ENCODE measurements at regions not wholly inside any gene's neighbourhood (a gene's known extent, or its start where the extent isn't known, plus 50 kb on each side); places are given as distances from the start of the nearest gene placed in this dataset.

DNA sequence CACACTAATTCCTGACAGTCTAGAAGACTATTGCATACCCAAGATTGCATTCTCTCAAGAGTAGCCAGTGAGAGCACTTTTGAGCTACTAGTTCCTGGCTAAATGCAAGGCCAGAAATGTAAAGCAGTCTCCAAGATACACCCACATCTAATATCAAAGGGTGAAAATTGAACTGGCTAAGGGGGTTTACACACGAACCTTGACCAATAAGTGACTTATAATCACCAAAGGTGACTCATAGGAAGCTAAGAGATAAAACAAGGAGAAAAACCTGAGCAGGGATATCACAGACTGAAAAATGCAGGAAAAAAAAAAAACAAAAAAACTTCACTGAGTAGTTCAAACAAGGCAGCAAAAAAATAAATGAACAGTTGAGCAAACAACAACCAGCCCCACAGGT is 172.2 kb upstream of the RRP15 start:
- H3K4me1 ChIP-seq (ENCODE audit: control insufficient read depth, insufficient read depth, low read length): no peaks in the 10 kb centered on the region

GRCh38 chr1:218123968-218124367 is 161.1 kb upstream of the RRP15 start:
- Histone ChIP-seq H3K9ac (ENCODE audit: low read length in 2 of 2) (no peak overlapping the region), H3K4me1 (ENCODE audit: control insufficient read depth, insufficient read depth, low read length) (no peaks in the 10 kb centered on the region), H3K4me3 (ENCODE audit: low read length in 2 of 2) (no peak overlapping the region), H3K27me3 (ENCODE audit: control insufficient read depth in 1 of 2, insufficient read depth in 2 of 2, low read length in 2 of 2) (no peaks in the 10 kb centered on the region), H3K27ac (ENCODE audit: low read length) (no peak overlapping the region), H3K36me3 (ENCODE audit: control insufficient read depth in 2 of 2, insufficient read depth in 2 of 2, low read length in 2 of 2) (no peaks in the 10 kb centered on the region), H3K9me3 (ENCODE audit: control insufficient read depth in 2 of 2, low read length in 2 of 2) (no peaks in the 10 kb centered on the region)

More for the DNA sequence above, 172.2 kb upstream of the RRP15 start:
- Histone ChIP-seq H3K27me3 (ENCODE audit: control insufficient read depth in 1 of 2, insufficient read depth in 2 of 2, low read length in 2 of 2) (no peaks in the 10 kb centered on the region), H3K27ac (ENCODE audit: low read length) (no peak overlapping the region), H3K9me3 (ENCODE audit: control insufficient read depth in 2 of 2, low read length in 2 of 2) (no peaks in the 10 kb centered on the region), H3K36me3 (ENCODE audit: control insufficient read depth in 2 of 2, insufficient read depth in 2 of 2, low read length in 2 of 2) (no peaks in the 10 kb centered on the region), H3K4me3 (ENCODE audit: low read length in 2 of 2) (no peak overlapping the region), H3K9ac (ENCODE audit: low read length in 2 of 2) (no peak overlapping the region)

- no peaks in the 10 kb centered on the region for H3K36me3 ChIP-seq (ENCODE audit: control insufficient read depth in 2 of 2, insufficient read depth in 2 of 2, low read length in 2 of 2)
- H3K9ac ChIP-seq (ENCODE audit: low read length in 2 of 2): no peak overlapping the region
- H3K9me3 ChIP-seq (ENCODE audit: control insufficient read depth in 2 of 2, low read length in 2 of 2): no peaks in the 10 kb centered on the region
- H3K4me1 ChIP-seq (ENCODE audit: control insufficient read depth, insufficient read depth, low read length): no peaks in the 10 kb centered on the region
- no peaks in the 10 kb centered on the region for H3K27me3 ChIP-seq (ENCODE audit: control insufficient read depth in 1 of 2, insufficient read depth in 2 of 2, low read length in 2 of 2)
- H3K4me3 ChIP-seq (ENCODE audit: low read length in 2 of 2): no peak overlapping the region
- H3K27ac ChIP-seq (ENCODE audit: low read length): no peak overlapping the region
Observed at GRCh38 chr1:218135371-218135770, 149.7 kb upstream of the RRP15 start.

DNA sequence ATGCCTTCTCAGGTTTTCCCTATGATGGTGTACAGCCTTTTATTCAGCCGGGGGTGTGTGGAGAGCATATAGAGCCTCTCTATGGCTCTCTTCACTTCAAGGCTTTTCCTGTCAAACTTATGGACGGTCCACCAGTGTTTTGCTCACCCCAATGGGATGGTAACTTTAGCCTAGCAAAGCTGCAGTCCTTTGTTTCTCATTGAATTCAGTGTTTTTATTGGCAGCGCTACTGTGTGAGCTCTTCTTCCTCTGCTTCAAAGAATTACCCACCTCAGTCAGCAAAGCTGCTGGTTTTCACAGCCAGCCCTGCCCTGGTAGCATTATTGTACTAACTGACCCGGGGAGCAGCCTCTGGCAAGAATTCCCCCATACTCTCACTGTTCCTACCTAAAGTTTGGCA is 145.3 kb upstream of the RRP15 start:
- Histone ChIP-seq H3K36me3 (ENCODE audit: control insufficient read depth in 2 of 2, insufficient read depth in 2 of 2, low read length in 2 of 2) (no peaks in the 10 kb centered on the region), H3K27me3 (ENCODE audit: control insufficient read depth in 1 of 2, insufficient read depth in 2 of 2, low read length in 2 of 2) (no peaks in the 10 kb centered on the region), H3K9me3 (ENCODE audit: control insufficient read depth in 2 of 2, low read length in 2 of 2) (no peaks in the 10 kb centered on the region), H3K9ac (ENCODE audit: low read length in 2 of 2) (no peak overlapping the region), H3K4me1 (ENCODE audit: control insufficient read depth, insufficient read depth, low read length) (no peaks in the 10 kb centered on the region), H3K4me3 (ENCODE audit: low read length in 2 of 2) (no peak overlapping the region), H3K27ac (ENCODE audit: low read length) (no peak overlapping the region)

- no peak overlapping the region for H3K4me3 ChIP-seq (ENCODE audit: low read length in 2 of 2)
- H3K9ac ChIP-seq (ENCODE audit: low read length in 2 of 2): no peak overlapping the region
- no peaks in the 10 kb centered on the region for H3K4me1 ChIP-seq (ENCODE audit: control insufficient read depth, insufficient read depth, low read length)
- no peaks in the 10 kb centered on the region for H3K9me3 ChIP-seq (ENCODE audit: control insufficient read depth in 2 of 2, low read length in 2 of 2)
- H3K27me3 ChIP-seq (ENCODE audit: control insufficient read depth in 1 of 2, insufficient read depth in 2 of 2, low read length in 2 of 2): peaks cover 0 to 4% of the 10 kb centered on the region in 2 donors
- no peaks in the 10 kb centered on the region for H3K36me3 ChIP-seq (ENCODE audit: control insufficient read depth in 2 of 2, insufficient read depth in 2 of 2, low read length in 2 of 2)
- H3K27ac ChIP-seq (ENCODE audit: low read length): no peak overlapping the region
Observed at GRCh38 chr1:218156595-218156994, 128.5 kb upstream of the RRP15 start.

DNA sequence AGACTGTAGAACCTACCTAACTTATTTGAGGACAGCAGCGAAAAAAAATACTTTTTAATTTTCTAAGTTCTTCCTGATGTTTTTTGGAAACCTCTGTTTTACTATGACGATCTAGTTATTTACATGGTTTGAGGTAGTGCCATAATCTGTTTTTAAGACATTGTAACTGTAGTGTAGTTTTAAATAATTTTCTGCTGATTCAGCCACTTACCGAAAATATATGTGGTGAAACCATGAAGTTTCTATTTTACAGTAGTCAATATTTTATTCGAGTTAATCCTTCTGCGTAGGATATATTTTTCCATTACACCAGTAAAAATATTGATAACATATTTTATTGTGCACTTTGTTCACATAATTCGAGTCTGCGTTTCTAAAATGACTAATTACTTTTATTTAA is 121.7 kb upstream of the RRP15 start:
- no peak overlapping the region for H3K4me3 ChIP-seq (ENCODE audit: low read length in 2 of 2)
- peaks cover 2% of the 10 kb centered on the region for H3K4me1 ChIP-seq (ENCODE audit: control insufficient read depth, insufficient read depth, low read length)
- peaks cover 26 to 46% of the 10 kb centered on the region in 2 donors for H3K27me3 ChIP-seq (ENCODE audit: control insufficient read depth in 1 of 2, insufficient read depth in 2 of 2, low read length in 2 of 2)
- no peaks in the 10 kb centered on the region for H3K9me3 ChIP-seq (ENCODE audit: control insufficient read depth in 2 of 2, low read length in 2 of 2)
- H3K36me3 ChIP-seq (ENCODE audit: control insufficient read depth in 2 of 2, insufficient read depth in 2 of 2, low read length in 2 of 2): no peaks in the 10 kb centered on the region
- no peak overlapping the region for H3K27ac ChIP-seq (ENCODE audit: low read length)
- no peak overlapping the region for H3K9ac ChIP-seq (ENCODE audit: low read length in 2 of 2)

DNA sequence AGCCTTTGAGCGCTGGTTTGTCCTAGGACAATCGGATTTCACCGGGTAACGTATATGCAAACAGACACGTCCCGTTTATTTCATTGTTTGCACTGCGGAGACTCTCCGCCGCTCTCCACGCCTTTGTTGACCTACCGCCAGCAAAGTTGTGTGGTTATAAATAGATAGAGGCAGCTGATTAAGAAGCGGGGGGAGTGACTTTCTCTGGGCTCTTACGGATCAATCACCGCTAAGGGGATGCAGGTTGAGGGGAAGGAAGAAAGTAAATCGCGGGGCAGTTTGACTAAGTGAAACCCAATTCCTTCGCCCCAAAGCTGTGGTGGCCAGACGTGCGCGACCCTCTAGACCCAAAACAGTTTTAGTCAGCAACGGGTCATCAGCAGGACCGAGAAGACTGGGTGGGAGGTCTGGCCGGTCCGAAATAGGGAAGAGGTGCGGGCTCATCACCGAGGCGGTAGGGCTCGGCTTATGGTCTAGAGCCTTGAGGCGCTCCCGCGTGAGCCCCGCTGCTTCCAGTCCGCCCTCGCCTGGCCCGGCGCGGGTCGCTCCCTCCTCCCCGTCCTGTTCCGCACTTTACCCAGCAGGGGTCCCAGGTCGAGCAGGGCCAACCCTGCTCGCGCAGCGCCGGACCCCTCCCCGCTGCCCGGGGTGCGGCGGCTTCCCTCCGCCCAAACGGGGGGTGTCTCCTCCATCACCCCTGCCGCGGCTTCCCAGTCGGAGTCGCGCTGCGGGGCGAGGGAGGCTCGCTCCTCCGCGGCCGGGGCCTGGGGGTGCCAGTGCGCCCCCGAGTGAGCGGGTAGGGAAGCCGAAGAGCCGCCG is 120.8 kb upstream of the RRP15 start:
- no peak overlapping the region for H3K27ac ChIP-seq (ENCODE audit: low read length)
- peaks cover 26 to 51% of the 10 kb centered on the region in 2 donors for H3K27me3 ChIP-seq (ENCODE audit: control insufficient read depth in 1 of 2, insufficient read depth in 2 of 2, low read length in 2 of 2)
- H3K9ac ChIP-seq (ENCODE audit: low read length in 2 of 2): no peak overlapping the region
- H3K36me3 ChIP-seq (ENCODE audit: control insufficient read depth in 2 of 2, insufficient read depth in 2 of 2, low read length in 2 of 2): no peaks in the 10 kb centered on the region
- H3K9me3 ChIP-seq (ENCODE audit: control insufficient read depth in 2 of 2, low read length in 2 of 2): no peaks in the 10 kb centered on the region
- peak overlapping the region; percentile 61 to 70 for H3K4me3 ChIP-seq (ENCODE audit: low read length in 2 of 2)
- peaks cover 2% of the 10 kb centered on the region for H3K4me1 ChIP-seq (ENCODE audit: control insufficient read depth, insufficient read depth, low read length)

DNA sequence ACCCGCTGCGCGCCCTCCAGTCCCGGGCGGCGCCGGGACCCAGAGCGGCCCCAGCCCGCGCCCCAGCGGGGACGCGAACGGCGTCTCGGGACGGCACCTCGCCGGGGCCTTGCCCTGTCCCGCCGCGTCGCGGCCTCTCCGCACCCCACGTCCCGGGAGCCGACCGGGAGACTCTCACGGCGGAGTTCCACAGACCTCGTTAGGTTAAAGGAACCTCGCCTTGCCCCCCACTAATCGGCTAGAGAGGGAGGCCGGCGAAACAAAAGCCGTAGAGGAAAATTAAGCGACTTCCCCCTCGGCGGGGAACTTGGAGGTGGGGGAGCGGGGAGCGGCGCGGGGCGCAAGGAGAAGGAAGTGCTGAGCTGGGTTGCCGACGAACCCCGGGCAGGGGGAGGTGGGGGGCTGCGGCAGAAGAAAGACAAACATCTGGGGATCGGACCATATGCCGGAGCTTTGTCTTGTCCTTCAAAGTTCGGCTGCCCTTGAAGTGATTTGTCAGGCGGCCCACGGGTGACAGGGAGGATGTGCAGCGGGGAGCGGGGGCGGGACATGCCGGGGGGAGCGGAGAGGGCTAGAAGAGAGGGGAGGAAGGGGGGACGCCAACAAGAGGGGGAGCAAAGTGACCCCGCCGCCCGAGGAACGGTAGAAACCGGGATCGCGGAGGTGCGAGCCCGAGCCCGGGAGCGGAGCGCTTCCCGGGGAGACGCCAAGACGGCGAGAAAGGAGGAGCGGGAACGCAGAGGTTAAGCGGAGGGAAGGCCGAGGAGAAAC is 120.0 kb upstream of the RRP15 start:
- Histone ChIP-seq H3K27me3 (ENCODE audit: control insufficient read depth in 1 of 2, insufficient read depth in 2 of 2, low read length in 2 of 2) (peaks cover 26 to 53% of the 10 kb centered on the region in 2 donors), H3K4me1 (ENCODE audit: control insufficient read depth, insufficient read depth, low read length) (peaks cover 2% of the 10 kb centered on the region), H3K27ac (ENCODE audit: low read length) (no peak overlapping the region), H3K36me3 (ENCODE audit: control insufficient read depth in 2 of 2, insufficient read depth in 2 of 2, low read length in 2 of 2) (no peaks in the 10 kb centered on the region), H3K4me3 (ENCODE audit: low read length in 2 of 2) (peak overlapping the region; percentile 53 to 70), H3K9me3 (ENCODE audit: control insufficient read depth in 2 of 2, low read length in 2 of 2) (no peaks in the 10 kb centered on the region), H3K9ac (ENCODE audit: low read length in 2 of 2) (peak overlapping the region in 1 of 2 donors; percentile 19)

DNA sequence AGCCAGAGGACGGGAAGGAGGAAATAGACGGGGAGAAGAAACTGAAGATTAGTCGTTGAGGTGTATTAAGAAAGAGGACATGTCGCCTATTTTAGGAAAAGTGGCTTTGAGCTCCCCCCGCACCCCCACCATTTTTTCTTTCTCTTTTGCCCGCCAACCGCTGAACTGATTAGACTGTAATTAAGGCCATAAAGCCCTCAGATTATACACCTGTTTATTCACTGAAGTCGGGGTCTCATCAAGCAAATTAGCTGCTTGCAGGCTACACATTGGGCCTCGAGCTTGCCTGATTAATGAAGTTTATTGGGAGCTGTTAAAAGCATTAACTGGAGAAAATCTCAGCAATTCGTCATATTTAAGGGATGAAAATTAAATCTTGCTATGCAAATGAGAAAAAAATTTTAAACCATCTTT is 119.4 kb upstream of the RRP15 start:
- H3K27ac ChIP-seq (ENCODE audit: low read length): no peak overlapping the region
- H3K27me3 ChIP-seq (ENCODE audit: control insufficient read depth in 1 of 2, insufficient read depth in 2 of 2, low read length in 2 of 2): peaks cover 26 to 53% of the 10 kb centered on the region in 2 donors
- H3K36me3 ChIP-seq (ENCODE audit: control insufficient read depth in 2 of 2, insufficient read depth in 2 of 2, low read length in 2 of 2): no peaks in the 10 kb centered on the region
- H3K4me3 ChIP-seq (ENCODE audit: low read length in 2 of 2): peak overlapping the region; percentile 53 to 70
- peaks cover 2% of the 10 kb centered on the region for H3K4me1 ChIP-seq (ENCODE audit: control insufficient read depth, insufficient read depth, low read length)
- no peaks in the 10 kb centered on the region for H3K9me3 ChIP-seq (ENCODE audit: control insufficient read depth in 2 of 2, low read length in 2 of 2)
- H3K9ac ChIP-seq (ENCODE audit: low read length in 2 of 2): no peak overlapping the region

DNA sequence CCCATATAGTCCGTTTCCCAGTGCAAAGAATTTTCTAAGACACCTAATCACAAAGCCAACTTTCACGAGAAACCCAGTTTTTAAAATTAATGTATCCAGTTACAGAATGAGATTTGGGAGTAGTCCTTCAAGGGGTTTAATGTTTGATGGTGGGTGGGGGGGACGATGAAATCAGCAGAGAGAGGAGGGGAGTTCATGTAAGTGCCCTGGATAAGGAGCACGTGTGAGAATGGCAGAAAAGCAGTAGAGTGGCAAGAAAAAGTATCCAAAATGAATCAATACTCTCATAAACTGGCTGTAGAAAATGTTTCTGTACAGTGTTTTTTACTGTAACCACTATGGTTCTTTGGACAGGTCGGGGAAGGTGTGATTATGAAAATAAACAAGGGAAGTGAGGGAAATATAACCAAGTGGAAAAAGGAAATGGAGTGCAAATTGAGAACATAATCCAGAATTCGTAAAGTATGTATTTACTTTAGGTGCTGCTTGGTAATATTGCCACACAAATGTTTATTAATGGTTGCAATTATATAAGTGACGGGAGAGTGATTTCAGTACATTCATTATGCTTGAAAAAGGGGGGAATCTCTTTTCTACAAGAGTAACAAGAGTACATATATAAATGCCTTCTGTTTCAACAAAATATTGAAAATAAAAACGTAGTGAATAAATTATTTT is 118.7 kb upstream of the RRP15 start:
- Histone ChIP-seq H3K27me3 (ENCODE audit: control insufficient read depth in 1 of 2, insufficient read depth in 2 of 2, low read length in 2 of 2) (peaks cover 26 to 53% of the 10 kb centered on the region in 2 donors), H3K9ac (ENCODE audit: low read length in 2 of 2) (no peak overlapping the region), H3K4me1 (ENCODE audit: control insufficient read depth, insufficient read depth, low read length) (peaks cover 2% of the 10 kb centered on the region), H3K36me3 (ENCODE audit: control insufficient read depth in 2 of 2, insufficient read depth in 2 of 2, low read length in 2 of 2) (no peaks in the 10 kb centered on the region), H3K9me3 (ENCODE audit: control insufficient read depth in 2 of 2, low read length in 2 of 2) (no peaks in the 10 kb centered on the region), H3K4me3 (ENCODE audit: low read length in 2 of 2) (no peak overlapping the region), H3K27ac (ENCODE audit: low read length) (no peak overlapping the region)
